Fibroblast of the aortic adventitia (primary cell): ENCODE measurements at regions not wholly inside any gene's neighbourhood (a gene's known extent, or its start where the extent isn't known, plus 50 kb on each side); places are given as distances from the start of the nearest gene placed in this dataset.

Source experiments
- DNase-seq: peaks from one replicate; pipeline ENCODE4 v3.0.0-alpha.2; 2010; ENCODE audit warnings: low read depth
- H3K4me3 ChIP-seq: 2 replicates; pipeline ENCODE4 v1.5.1; 2011; ENCODE audit warnings: low read depth, mild to moderate bottlenecking, control low read depth, low read length, moderate library complexity
- TF ChIP-seq, protein P1 (sequence below): IDR thresholded peaks from 2 replicates; pipeline ENCODE4 v1.5.1; 2011; ENCODE audit warnings: mild to moderate bottlenecking, low read length, control low read depth, inconsistent platforms; ENCODE audit not compliant: insufficient read depth

DNA sequence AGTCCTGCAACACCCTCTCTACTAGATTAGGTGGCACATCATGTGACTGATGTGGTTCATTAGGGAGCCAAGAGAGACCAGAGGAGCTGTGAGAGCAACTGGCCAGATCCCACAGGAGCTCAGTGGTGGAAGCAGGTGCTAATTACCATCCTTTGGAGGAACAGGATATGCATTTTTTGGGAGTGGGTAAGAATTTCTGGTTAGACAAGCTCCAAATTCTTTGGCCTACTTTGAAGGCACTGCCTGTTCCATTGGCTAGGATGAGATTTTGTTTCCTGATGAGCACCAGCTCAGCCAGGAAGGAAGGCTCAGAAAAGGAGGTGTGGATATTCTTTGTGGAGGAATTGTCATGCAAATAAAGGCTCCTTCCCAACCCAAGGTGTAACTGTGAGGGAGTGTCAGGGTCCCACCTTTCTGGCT is 130.3 kb upstream of the BMP2 start:
- TF ChIP-seq, protein P1, sequence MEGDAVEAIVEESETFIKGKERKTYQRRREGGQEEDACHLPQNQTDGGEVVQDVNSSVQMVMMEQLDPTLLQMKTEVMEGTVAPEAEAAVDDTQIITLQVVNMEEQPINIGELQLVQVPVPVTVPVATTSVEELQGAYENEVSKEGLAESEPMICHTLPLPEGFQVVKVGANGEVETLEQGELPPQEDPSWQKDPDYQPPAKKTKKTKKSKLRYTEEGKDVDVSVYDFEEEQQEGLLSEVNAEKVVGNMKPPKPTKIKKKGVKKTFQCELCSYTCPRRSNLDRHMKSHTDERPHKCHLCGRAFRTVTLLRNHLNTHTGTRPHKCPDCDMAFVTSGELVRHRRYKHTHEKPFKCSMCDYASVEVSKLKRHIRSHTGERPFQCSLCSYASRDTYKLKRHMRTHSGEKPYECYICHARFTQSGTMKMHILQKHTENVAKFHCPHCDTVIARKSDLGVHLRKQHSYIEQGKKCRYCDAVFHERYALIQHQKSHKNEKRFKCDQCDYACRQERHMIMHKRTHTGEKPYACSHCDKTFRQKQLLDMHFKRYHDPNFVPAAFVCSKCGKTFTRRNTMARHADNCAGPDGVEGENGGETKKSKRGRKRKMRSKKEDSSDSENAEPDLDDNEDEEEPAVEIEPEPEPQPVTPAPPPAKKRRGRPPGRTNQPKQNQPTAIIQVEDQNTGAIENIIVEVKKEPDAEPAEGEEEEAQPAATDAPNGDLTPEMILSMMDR = no peak
- no peak for DNase-seq
- no peak overlapping the region for H3K4me3 ChIP-seq

DNA sequence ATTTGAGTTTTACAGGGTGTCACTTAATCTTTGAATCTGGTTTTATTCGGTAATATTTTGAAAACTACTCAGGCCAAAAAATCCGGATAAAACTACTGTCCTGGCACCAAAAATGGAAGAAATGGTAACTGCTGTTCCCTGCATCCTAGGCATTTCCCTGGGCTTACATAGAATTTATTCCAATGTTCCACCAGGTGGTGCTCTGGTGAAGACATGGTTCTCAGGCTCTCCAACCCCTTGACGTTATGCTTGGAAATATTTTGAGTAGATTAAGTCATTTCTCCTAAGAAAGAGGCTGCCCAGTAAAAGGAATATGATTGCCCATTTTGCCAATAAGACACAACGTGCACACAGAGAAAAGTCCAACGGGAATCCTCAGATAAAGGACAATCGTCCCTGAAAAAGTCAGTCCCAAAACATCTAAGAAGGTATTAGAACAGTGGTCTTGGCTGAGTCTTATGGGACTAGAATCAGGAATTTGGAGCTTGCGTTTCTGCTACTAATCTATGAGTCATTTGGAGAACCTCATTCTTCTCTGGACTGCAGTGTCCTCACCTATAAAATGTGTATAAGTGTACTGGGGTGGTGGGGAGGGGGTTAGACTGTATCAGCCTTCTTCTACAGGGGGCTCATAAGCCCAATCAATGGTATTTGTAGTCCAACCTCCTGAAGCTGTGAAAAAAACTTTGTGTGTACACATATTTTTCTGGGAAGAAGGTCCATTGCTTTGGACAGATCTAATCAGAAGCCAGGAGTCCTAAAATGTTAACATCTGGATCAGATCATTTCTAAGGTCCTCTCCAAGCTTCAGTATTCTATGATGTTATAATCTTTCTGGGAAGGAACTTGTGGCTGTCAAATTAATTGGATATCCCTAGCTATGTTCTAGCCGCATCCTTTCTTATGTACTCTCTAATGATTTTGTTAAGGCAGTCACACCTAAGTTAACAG is 131.0 kb upstream of the BMP2 start:
- H3K4me3 ChIP-seq = no peak overlapping the region
- TF ChIP-seq, protein P1 = peak; percentile 63
- peak; percentile 77 for DNase-seq

DNA sequence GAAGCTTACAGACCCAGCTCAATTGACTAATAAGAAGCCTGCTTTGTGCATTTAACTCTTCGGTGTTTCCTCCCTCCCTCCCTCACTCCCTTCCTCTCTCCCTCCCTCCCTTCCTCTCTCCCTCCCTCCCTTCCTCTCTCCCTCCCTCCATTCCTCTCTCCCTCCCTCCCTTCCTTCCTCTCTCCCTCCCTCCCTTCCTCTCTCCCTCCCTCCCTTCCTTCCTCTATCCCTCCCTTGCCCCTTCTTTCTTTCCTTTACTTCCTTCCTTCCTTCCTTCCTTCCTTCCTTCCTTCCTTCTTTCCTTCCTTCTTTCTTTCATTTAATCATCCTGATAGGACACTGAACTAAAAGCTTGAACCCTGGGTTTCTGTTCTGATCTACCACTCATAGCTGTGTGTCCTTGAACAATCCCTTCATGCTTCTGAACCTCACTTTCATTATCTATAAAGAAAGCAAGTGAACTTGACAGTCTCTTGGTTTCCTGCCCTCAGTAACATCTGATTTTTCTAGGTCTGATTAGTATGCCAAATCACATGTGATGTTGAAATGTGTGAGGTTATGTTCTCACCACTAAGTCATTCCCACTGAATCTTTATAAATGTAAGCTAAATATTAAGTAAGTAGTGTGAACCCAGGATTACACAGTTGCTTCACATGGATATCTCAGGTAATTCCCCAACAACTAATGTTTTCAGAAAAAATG is 132.3 kb upstream of the BMP2 start:
- DNase-seq = peak; percentile 28
- no peak overlapping the region for H3K4me3 ChIP-seq
- TF ChIP-seq, protein P1 = no peak

DNA sequence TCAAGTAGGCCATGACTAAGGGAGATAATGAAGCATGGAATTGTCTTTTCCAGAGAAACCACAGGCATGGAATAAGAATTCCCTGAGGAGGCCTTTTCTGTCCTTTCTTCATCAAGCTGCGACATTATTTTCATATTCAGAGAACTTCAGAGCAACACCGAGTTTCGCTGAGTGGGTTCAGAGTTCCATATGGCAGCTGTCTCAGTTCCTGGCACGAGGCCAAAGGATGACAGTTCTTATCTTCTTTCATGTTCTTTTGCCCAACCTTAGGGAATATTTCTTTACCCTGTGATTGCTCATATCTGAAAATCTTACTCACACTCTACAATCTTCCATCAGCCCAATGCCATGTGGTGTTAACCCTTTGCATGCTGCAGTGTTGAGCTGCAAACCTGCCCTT is 135.3 kb upstream of the BMP2 start:
- no peak for DNase-seq
- TF ChIP-seq, protein P1 = no peak
- no peak overlapping the region for H3K4me3 ChIP-seq

DNA sequence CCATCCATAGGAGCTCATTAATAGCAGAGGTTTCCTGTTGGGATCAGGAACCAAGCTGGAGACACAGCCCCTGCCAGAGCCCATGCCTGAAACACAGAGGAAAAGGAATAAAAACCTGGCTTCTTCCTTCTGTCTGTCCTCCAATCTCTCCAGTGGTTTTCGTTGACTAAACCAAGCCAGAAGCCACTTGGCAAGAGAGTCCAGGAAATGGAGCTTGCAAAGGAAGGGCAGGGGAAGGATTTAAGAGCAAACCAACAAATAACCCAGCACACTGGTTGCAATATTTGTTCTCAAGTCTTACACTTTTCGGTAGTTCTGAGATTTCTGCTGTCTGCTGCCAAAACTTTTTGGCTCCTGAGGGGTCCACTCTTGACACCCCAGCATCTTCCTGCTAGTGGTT is 137.0 kb upstream of the BMP2 start:
- DNase-seq = no peak
- H3K4me3 ChIP-seq = no peak overlapping the region
- TF ChIP-seq, protein P1 = no peak

DNA sequence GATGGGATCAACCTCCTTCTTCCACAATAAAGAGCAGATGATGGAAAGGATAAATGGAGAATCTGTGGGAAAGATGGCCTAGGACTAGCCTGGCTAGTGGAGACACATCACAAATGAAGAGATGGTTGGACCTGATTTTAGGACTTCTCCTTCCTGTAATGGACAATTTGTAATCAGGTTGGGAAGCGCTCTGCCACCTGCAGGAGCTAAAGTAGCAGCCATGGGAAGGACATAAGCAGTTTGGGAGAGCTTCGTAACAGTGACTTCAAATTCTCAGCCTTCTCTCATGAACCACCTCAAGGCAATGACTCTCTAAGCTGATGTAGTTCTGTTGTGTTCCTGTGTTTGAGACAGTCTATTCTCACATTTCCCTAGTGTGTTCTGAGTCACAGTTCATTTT is 137.9 kb upstream of the BMP2 start:
- no peak for DNase-seq
- TF ChIP-seq, protein P1 = no peak

More for the DNA sequence above, 137.9 kb upstream of the BMP2 start:
- H3K4me3 ChIP-seq = no peak overlapping the region
